Stimulated activated CD4-positive, alpha-beta T cell treated with anti-CD3 and anti-CD28 coated beads, Interleukin-4, amount 100 ng/mL, for 48 hours (primary cell): ENCODE measurements at regions not wholly inside any gene's neighbourhood (a gene's known extent, or its start where the extent isn't known, plus 50 kb on each side); places are given as distances from the start of the nearest gene placed in this dataset.

Experiments used
- DNase-seq, 2 donors: peaks; one replicate each; pipeline ENCODE4 v3.0.0-alpha.2; 2020; ENCODE audit warnings: low read depth in 2 of 2

- DNase-seq, result no peak
Measured at GRCh38 chr9:106322706-106323245, 540.2 kb upstream of the ZNF462 start.

- no peak for DNase-seq
Measured at GRCh38 chr9:106324053-106324585, 538.8 kb upstream of the ZNF462 start.

- no peak for DNase-seq
Measured at GRCh38 chr9:106324591-106325280, 538.2 kb upstream of the ZNF462 start.

- DNase-seq, result no peak
Measured at GRCh38 chr9:106326493-106326892, 536.5 kb upstream of the ZNF462 start.

- no peak for DNase-seq
Measured at GRCh38 chr9:106333481-106333880, 529.5 kb upstream of the ZNF462 start.

GRCh38 chr9:106334081-106334480 lies 528.9 kb upstream of the ZNF462 start:
- DNase-seq, result no peak

GRCh38 chr9:106339882-106340281 lies 523.1 kb upstream of the ZNF462 start:
- no peak for DNase-seq

- no peak for DNase-seq
Measured at GRCh38 chr9:106350777-106351176, 512.2 kb upstream of the ZNF462 start.

GRCh38 chr9:106356924-106357323 lies 506.0 kb upstream of the ZNF462 start:
- no peak for DNase-seq

GRCh38 chr9:106358331-106358730 lies 504.6 kb upstream of the ZNF462 start:
- no peak for DNase-seq

- DNase-seq, result no peak
Measured at GRCh38 chr9:106376689-106377088, 486.3 kb upstream of the ZNF462 start.

- DNase-seq, result no peak
Measured at GRCh38 chr9:106383072-106383471, 479.9 kb upstream of the ZNF462 start.

GRCh38 chr9:106387965-106388364 lies 475.0 kb upstream of the ZNF462 start:
- no peak for DNase-seq

GRCh38 chr9:106393226-106393625 lies 469.7 kb upstream of the ZNF462 start:
- DNase-seq, result no peak

GRCh38 chr9:106400170-106400569 lies 462.8 kb upstream of the ZNF462 start:
- DNase-seq, result no peak

- no peak for DNase-seq
Measured at GRCh38 chr9:106400950-106401349, 462.0 kb upstream of the ZNF462 start.

- DNase-seq, result no peak
Measured at GRCh38 chr9:106403081-106403480, 459.9 kb upstream of the ZNF462 start.

GRCh38 chr9:106404137-106404536 lies 458.8 kb upstream of the ZNF462 start:
- DNase-seq, result no peak

- DNase-seq, result no peak
Measured at GRCh38 chr9:106405871-106406435, 457.0 kb upstream of the ZNF462 start.

- no peak for DNase-seq
Measured at GRCh38 chr9:106414042-106414441, 448.9 kb upstream of the ZNF462 start.

GRCh38 chr9:106417685-106418084 lies 445.3 kb upstream of the ZNF462 start:
- DNase-seq, result no peak

- DNase-seq, result no peak
Measured at GRCh38 chr9:106419829-106420228, 443.1 kb upstream of the ZNF462 start.

GRCh38 chr9:106420511-106420944 lies 442.4 kb upstream of the ZNF462 start:
- no peak for DNase-seq
